Stimulated activated naive CD8-positive, alpha-beta T cell treated with anti-CD3 and anti-CD28 coated beads, Interleukin-15, Interleukin-2, amounts not matched to agents 100 U/mL and 50 U/mL, for 24 hours (primary cell): ENCODE measurements at regions not wholly inside any gene's neighbourhood (a gene's known extent, or its start where the extent isn't known, plus 50 kb on each side); places are given as distances from the start of the nearest gene placed in this dataset.

Experiments used
- ATAC-seq: fragments of 150-1000 bp; cut with Tn5 transposase; one replicate; pipeline ENCODE4 v1.10.0; 2021
- DNase-seq: peaks from one replicate; pipeline ENCODE4 v3.0.0; 2021

GRCh38 chr4:141459020-141459419 is 177.4 kb upstream of the IL15 start:
- ATAC-seq (no peak), DNase-seq (no peak)

- ATAC-seq: no peak
- DNase-seq: no peak
Measured at GRCh38 chr4:141462361-141462760, 174.0 kb upstream of the IL15 start.

DNA sequence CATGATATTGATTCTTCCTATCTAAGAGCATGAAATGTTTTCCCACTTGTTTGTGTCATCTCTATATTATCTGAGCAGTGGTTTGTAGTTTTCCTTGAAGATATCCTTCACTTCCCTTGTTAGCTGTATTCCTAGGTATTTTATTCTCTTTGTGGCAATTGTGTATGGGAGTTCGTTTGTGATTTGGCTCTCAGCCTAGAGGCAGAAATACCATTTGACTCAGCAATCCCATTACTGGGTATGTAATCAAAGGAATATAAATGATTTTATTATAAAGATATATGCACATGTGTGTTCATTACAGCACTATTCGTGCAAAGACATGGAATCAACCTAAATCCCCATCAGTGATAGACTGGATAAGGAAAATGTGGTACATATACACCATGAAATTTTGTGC is 172.7 kb upstream of the IL15 start:
- ATAC-seq (no peak), DNase-seq (no peak)

GRCh38 chr4:141464366-141464765 is 172.0 kb upstream of the IL15 start:
- ATAC-seq (no peak), DNase-seq (no peak)

DNA sequence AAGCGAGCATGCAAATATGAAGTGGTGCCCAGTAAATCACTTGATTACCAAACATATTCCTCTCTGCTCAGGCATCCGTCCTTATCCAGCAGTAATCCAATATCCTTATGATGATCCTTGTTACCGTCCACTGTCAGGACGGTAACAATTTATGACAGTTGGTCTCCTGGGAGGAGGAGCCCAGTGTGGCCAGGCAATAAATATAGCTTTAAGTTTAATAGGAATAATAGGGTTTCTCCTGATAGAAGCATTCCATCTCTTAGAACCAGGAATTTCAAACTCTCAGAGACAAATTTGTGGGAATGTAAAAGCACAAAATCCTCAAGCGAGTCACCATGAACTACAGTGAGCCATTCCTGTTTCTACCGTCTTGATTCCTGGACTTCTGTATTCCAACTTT is 171.2 kb upstream of the IL15 start:
- DNase-seq: no peak
- ATAC-seq: no peak

- no peak for DNase-seq
- no peak for ATAC-seq
Measured at GRCh38 chr4:141467225-141467624, 169.2 kb upstream of the IL15 start.

- no peak for DNase-seq
- no peak for ATAC-seq
Measured at GRCh38 chr4:141469392-141469791, 167.0 kb upstream of the IL15 start.

- DNase-seq (no peak), ATAC-seq (no peak)
Measured at GRCh38 chr4:141473026-141473540, 163.3 kb upstream of the IL15 start.

- DNase-seq (no peak), ATAC-seq (no peak)
Measured at GRCh38 chr4:141473952-141474351, 162.4 kb upstream of the IL15 start.

DNA sequence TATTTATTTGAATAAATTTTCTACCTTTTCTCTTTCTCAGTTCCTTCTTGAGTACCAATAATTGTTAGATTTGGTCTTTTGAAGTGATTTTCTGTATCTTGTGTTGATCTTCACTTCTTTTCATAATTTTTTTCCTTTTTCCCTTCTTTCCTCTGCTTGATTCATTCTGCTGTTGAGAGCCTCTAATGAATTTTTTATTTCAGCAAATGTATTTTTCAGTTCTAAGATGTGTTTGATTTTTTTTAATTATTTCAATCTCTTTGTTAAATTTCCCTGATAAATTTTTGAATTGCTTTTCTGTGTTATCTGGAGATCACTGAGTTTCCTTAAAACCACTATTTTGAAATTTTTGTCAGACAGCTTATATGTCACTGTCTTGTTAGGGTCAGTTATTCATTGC is 155.4 kb upstream of the IL15 start:
- ATAC-seq (no peak), DNase-seq (no peak)

GRCh38 chr4:141484298-141484697 is 152.1 kb upstream of the IL15 start:
- ATAC-seq (peak; percentile 19), DNase-seq (peak; percentile 4)

DNA sequence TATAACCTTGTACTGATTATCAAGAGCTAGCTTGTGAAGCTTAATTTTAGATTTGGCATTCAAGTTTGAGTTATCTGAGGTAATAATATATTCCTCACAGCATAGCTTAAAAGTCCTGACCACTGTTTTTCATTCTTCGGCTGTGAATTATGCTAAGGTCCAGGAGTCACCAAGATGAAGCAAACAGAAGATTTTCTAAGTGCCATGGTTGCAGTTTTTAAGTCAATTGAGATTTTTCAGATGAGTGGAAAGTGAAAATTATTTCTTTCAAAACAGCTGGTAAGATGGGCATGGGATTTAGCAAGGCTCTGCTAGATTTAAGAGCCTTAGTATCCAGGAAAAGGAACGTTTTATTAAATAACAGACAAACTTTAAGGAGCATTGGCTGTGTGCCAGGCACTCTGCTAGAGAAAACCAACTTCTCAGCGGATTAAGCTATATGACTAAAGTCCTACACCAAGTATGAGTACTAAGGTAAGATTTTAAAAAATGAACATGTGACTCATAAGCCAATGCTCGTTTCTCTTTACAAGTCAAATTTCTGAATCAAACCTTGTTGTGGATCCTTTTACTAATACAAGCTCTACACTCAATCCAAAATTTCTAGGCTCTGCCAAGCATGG is 149.9 kb upstream of the IL15 start:
- ATAC-seq (no peak), DNase-seq (no peak)

DNA sequence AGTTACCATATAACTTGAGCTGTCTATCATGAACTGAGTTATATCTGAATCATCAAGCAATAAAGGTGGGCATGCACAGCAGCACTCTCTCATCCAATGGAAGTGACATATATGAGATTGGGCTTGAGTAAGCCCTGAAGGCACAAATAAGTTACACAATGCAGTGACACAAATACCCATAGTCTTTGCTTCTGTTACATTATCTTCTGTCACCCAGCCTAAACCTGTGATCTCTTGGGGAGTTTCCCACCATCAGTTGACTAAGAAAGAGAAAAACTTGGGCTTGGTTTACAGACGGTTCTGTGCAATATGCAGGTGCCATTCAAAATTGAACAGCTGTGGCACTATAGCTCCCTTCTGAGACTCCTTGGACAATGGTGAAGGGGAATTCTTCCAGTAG is 138.8 kb upstream of the IL15 start:
- DNase-seq: no peak
- no peak for ATAC-seq

DNA sequence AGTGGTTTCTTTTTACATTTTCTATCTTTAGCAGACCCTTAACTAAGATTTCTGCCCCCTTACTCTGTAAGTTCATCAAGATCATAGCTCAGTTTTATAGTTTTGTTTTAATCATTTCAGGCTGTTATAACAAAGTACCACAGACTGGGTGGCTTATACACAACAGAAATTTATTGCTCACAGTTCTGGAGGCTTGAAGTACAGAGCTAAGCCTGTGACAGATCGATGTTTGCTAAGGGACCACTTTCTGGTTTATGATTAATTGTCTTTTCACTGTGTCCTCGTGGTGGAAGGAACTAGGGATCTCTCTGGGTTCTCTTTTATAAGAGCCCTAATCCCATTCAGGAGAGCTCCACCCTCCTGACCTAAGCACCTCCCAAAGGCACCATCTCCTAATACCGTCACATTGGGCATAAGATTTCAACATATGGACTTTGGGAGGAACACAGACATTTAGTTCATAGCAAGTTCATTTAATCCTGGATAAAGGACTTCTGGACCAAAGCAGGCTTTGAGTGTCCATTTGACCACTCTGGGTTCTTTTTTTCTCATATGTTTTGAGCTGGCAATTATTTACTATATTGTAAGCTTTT is 137.0 kb upstream of the IL15 start:
- DNase-seq: no peak
- no peak for ATAC-seq

DNA sequence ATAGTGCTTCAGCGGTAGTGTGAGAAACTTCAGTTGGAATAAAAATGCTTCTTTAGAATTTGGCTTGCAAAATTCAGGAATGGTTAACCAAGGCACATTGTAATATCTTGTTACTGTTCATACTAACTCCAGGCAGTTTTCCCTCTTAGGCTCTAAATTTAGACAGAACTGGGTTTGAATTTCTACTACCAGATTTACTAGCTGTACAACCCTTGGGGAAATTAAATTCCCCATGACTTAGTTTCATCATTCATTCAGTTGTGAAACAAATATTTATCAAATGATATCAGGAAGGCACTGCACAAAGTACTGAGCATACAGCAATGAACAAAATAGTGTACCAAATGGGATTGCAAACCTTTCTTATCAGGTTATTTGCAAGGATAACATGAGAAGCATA is 135.0 kb upstream of the IL15 start:
- no peak for ATAC-seq

DNA sequence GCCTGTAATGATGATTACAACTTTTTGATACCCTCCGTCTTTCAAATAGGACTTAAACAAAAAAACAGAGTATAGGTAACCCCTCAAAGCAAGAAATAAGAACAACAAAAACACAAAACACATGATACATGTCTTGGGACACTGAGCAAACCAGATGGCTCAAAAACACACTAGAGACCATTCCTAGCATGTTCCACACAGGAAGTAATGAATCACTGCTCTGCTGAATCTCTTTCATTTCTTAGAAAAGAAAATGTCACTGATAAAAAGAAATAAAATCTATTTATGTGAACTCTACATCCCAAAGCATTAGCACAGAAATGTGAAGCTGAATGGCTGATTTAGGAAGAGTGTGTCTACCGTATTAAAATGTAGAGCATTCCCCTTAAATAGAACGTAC is 134.5 kb upstream of the IL15 start:
- no peak for DNase-seq
- no peak for ATAC-seq

More for the DNA sequence above, 135.0 kb upstream of the IL15 start:
- DNase-seq: no peak

GRCh38 chr4:141502755-141503154 is 133.6 kb upstream of the IL15 start:
- ATAC-seq: no peak
- no peak for DNase-seq

- DNase-seq (no peak), ATAC-seq (no peak)
Measured at GRCh38 chr4:141503260-141503659, 133.1 kb upstream of the IL15 start.

GRCh38 chr4:141511055-141511454 is 125.3 kb upstream of the IL15 start:
- DNase-seq (no peak), ATAC-seq (no peak)

- no peak for DNase-seq
- ATAC-seq: no peak
Measured at GRCh38 chr4:141513866-141514265, 122.5 kb upstream of the IL15 start.

GRCh38 chr4:141518222-141518621 is 118.2 kb upstream of the IL15 start:
- ATAC-seq (no peak), DNase-seq (no peak)

DNA sequence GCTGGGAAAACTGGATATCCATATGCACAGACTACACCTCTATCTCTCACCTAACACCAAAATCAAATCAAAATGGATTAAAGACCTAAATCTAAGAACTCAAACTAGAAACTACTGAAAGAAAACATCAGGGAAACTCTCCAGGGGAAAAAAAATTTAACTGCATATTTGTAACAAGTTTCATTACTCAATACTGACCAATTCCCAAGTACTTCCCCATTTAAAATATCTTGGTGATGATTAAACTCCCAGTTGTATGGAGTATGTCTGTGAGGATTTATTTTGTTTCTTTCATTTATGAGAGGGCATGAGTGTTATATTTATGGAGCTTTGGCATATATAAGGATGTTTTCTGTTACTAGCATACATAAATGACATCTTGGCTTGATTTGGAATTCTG is 112.3 kb upstream of the IL15 start:
- DNase-seq: no peak
- no peak for ATAC-seq

- DNase-seq (no peak), ATAC-seq (no peak)
Measured at GRCh38 chr4:141524841-141525240, 111.5 kb upstream of the IL15 start.

- ATAC-seq (no peak), DNase-seq (no peak)
Measured at GRCh38 chr4:141530627-141531026, 105.8 kb upstream of the IL15 start.
